Gastrocnemius medialis (tissue), 4 donors: ENCODE measurements at regions not wholly inside any gene's neighbourhood (a gene's known extent, or its start where the extent isn't known, plus 50 kb on each side); places are given as distances from the start of the nearest gene placed in this dataset.

ENCODE experiments used
- ATAC-seq, 2 donors: fragments of 150-250 bp; one replicate each; pipeline ENCODE4 v1.9.1; 2016
- DNase-seq, 2 donors: peaks; one replicate each; pipeline ENCODE4 v3.0.0-alpha.2; 2019
- H3K27ac ChIP-seq, 4 donors: fragments of 200-600 bp; sonication (generic); 1 replicate in 1 of 4; 2 replicates in 3 of 4; pipeline ENCODE4 v1.5.1; 2016 to 2018; ENCODE audit warnings: mild to moderate bottlenecking in 2 of 4, moderate library complexity in 1 of 4
- H3K27me3 ChIP-seq, 3 donors: fragments of 200-600 bp; sonication (generic) in 2 of 3; 1 replicate in 1 of 3; 2 replicates in 2 of 3; pipeline versions ENCODE4 v1.5.1 to v1.6.0; 2016 to 2019; ENCODE audit warnings: mild to moderate bottlenecking in 1 of 3, moderate library complexity in 1 of 3
- H3K36me3 ChIP-seq, 2 donors: fragments of 200-600 bp; sonication (generic) in 1 of 2; one replicate each; pipeline ENCODE4 v1.5.1; 2017 to 2018
- H3K4me1 ChIP-seq, 2 donors: fragments of 200-600 bp; sonication (generic) in 1 of 2; one replicate each; pipeline ENCODE4 v1.5.1; 2016 to 2017; ENCODE audit warnings: mild to moderate bottlenecking in 2 of 2
- H3K4me3 ChIP-seq, 4 donors: fragments of 200-600 bp; sonication (generic) in 3 of 4; 1 replicate in 1 of 4; 2 replicates in 3 of 4; pipeline ENCODE4 v1.5.1; 2016 to 2019; ENCODE audit warnings: mild to moderate bottlenecking in 2 of 4
- H3K9me3 ChIP-seq, 3 donors: fragments of 200-600 bp; sonication (generic) in 2 of 3; 1 replicate in 1 of 3; 2 replicates in 2 of 3; pipeline ENCODE4 v1.5.1; 2016 to 2019
- CTCF ChIP-seq, 5 experiments: fragments of 450-650 bp in 3 of 5; fragments of 200-600 bp in 2 of 5; sonication (generic) in 2 of 5; IDR thresholded peaks in 4 of 5; conservative IDR thresholded peaks in 1 of 5; 1 replicate in 4 of 5; 2 replicates in 1 of 5; pipeline ENCODE4 v1.5.1; 2016 to 2019; ENCODE audit warnings: antibody characterized with exemption in 5 of 5, mild to moderate bottlenecking in 3 of 5, moderate library complexity in 3 of 5
- POLR2A ChIP-seq, 2 donors: fragments of 450-650 bp; IDR thresholded peaks; one replicate each; pipeline ENCODE4 v1.6.1; 2017; ENCODE audit warnings: antibody characterized with exemption in 2 of 2, mild to moderate bottlenecking in 2 of 2, moderate library complexity in 2 of 2
- in situ Hi-C, 4 donors: fragments of 200-750 bp; cut with MboI; loops; one replicate each; pipeline versions ENCODE4 v1.15.0 to v1.8.0; 2017; ENCODE audit warnings: low sequenced_read_pairs in 4 of 4
- intact Hi-C: fragments of 100-400 bp; cut with DNase I; formaldehyde crosslinking; loops from one replicate; pipeline ENCODE4 v1.15.1; 2023; ENCODE audit warnings: low total_unique reads

- TF ChIP-seq POLR2A (IDR thresholded peaks at IDR 0.05) (no peak), CTCF (IDR thresholded peaks at IDR 0.05 in 4 of 5, conservative IDR thresholded peaks at IDR 0.05 in 1 of 5) (no peak)
- DNase-seq: no peak
- intact Hi-C loops: no loop called here
- Histone ChIP-seq H3K27me3 (no peaks in the 10 kb centered on the region), H3K9me3 (no peaks in the 10 kb centered on the region), H3K4me3 (no peak overlapping the region), H3K4me1 (no peaks in the 10 kb centered on the region), H3K36me3 (no peaks in the 10 kb centered on the region), H3K27ac (no peak overlapping the region)
- no peak for ATAC-seq
- in situ Hi-C loops: no loop called here
These were observed 733.4 kb upstream of the SOX9 start for GRCh38 chr17:71387456-71387855.

- H3K9me3 ChIP-seq: no peaks in the 10 kb centered on the region
- TF ChIP-seq CTCF (IDR thresholded peaks at IDR 0.05 in 4 of 5, conservative IDR thresholded peaks at IDR 0.05 in 1 of 5) (no peak), POLR2A (IDR thresholded peaks at IDR 0.05) (no peak)
- intact Hi-C loops (no loop called here), in situ Hi-C loops (no loop called here)
- no peak for DNase-seq
- no peaks in the 10 kb centered on the region for H3K27me3 ChIP-seq
- no peak for ATAC-seq
- H3K27ac ChIP-seq: no peak overlapping the region
- H3K4me3 ChIP-seq: no peak overlapping the region
- H3K36me3 ChIP-seq: no peaks in the 10 kb centered on the region
- H3K4me1 ChIP-seq: no peaks in the 10 kb centered on the region
These were observed 727.9 kb upstream of the SOX9 start for GRCh38 chr17:71392715-71393567.

- DNase-seq (no peak), ATAC-seq (no peak)
- intact Hi-C loops (no loop called here), in situ Hi-C loops (no loop called here)
- Histone ChIP-seq H3K36me3 (no peaks in the 10 kb centered on the region), H3K27ac (no peak overlapping the region), H3K27me3 (no peaks in the 10 kb centered on the region), H3K4me1 (no peaks in the 10 kb centered on the region), H3K4me3 (no peak overlapping the region), H3K9me3 (no peaks in the 10 kb centered on the region)
- TF ChIP-seq CTCF (IDR thresholded peaks at IDR 0.05 in 4 of 5, conservative IDR thresholded peaks at IDR 0.05 in 1 of 5) (no peak), POLR2A (IDR thresholded peaks at IDR 0.05) (no peak)
These were observed 724.9 kb upstream of the SOX9 start for GRCh38 chr17:71395901-71396300.

- ATAC-seq: no peak
- no peaks in the 10 kb centered on the region for H3K36me3 ChIP-seq
- intact Hi-C loops: no loop called here
These were observed 724.1 kb upstream of the SOX9 start for GRCh38 chr17:71396711-71397110.

More at GRCh38 chr17:71396711-71397110, 724.1 kb upstream of the SOX9 start:
- Histone ChIP-seq H3K9me3 (no peaks in the 10 kb centered on the region), H3K4me3 (no peak overlapping the region), H3K27me3 (no peaks in the 10 kb centered on the region), H3K4me1 (no peaks in the 10 kb centered on the region), H3K27ac (no peak overlapping the region)
- in situ Hi-C loops: no loop called here
- TF ChIP-seq POLR2A (IDR thresholded peaks at IDR 0.05) (no peak), CTCF (IDR thresholded peaks at IDR 0.05 in 4 of 5, conservative IDR thresholded peaks at IDR 0.05 in 1 of 5) (no peak)
- DNase-seq: no peak
